ACC112 (cell line): ENCODE measurements at regions not wholly inside any gene's neighbourhood (a gene's known extent, or its start where the extent isn't known, plus 50 kb on each side); places are given as distances from the start of the nearest gene placed in this dataset.
"Not testable (repeated sequence)": the region's sequence is repeated elsewhere in the genome, so short reads cannot be mapped to it uniquely, and the experiment has no call there.

Source experiments
- H2AFZ ChIP-seq: fragments of 200-600 bp; sonication (generic); one replicate; pipeline ENCODE4 v1.6.0; 2017; ENCODE audit warnings: antibody characterized with exemption, low read length; ENCODE audit not compliant: unreplicated experiment
- H3K27ac ChIP-seq: fragments of 200-600 bp; sonication (generic); 2 replicates; pipeline ENCODE4 v1.5.1; 2014; ENCODE audit warnings: low read depth, mild to moderate bottlenecking, antibody characterized with exemption, low read length, moderate library complexity
- H3K27me3 ChIP-seq: fragments of 200-600 bp; sonication (generic); 2 replicates; pipeline ENCODE4 v1.6.1; 2014; ENCODE audit warnings: mild to moderate bottlenecking, antibody characterized with exemption, low read length, moderate library complexity, mixed read lengths; ENCODE audit not compliant: insufficient read depth
- H3K36me3 ChIP-seq: fragments of 200-600 bp; sonication (generic); 2 replicates; pipeline ENCODE4 v1.6.1; 2016; ENCODE audit warnings: mild to moderate bottlenecking, antibody characterized with exemption, low read length, moderate library complexity, mixed read lengths; ENCODE audit not compliant: insufficient read depth
- H3K4me1 ChIP-seq: fragments of 200-600 bp; sonication (generic); one replicate; pipeline ENCODE4 v1.6.1; 2016; ENCODE audit warnings: low read length, mixed read lengths; ENCODE audit not compliant: insufficient read depth, unreplicated experiment, control insufficient read depth
- H3K4me3 ChIP-seq: fragments of 200-600 bp; sonication (generic); 2 replicates; pipeline ENCODE4 v1.5.1; 2014; ENCODE audit warnings: mild to moderate bottlenecking, low read depth, low read length
- H3K79me2 ChIP-seq: fragments of 200-600 bp; sonication (generic); one replicate; pipeline ENCODE4 v1.6.0; 2016; ENCODE audit warnings: low read length; ENCODE audit not compliant: control insufficient read depth, unreplicated experiment, insufficient read depth

DNA sequence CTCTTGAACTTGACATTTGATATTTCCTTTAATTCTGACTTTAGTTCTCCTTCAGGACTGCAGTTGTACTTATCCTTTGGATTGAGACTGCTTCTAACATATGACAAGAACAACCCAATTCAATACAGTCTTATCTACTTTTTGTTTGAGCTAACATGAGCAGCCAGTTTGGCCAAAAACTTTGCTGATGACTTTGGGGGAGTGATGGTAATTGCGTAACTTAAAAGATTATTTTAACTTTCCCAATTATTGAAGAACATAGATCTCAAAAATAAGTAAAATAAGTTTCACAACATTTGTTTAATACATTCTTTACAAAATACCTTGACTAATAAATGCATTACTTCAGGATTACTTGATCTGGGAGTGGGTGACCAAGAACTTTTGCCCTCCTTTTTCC is 1311.1 kb upstream of the NRXN1 start:
- Histone ChIP-seq H2AFZ (no peak overlapping the region), H3K27me3 (no peaks in the 10 kb centered on the region), H3K36me3 (no peaks in the 10 kb centered on the region), H3K4me1 (peaks cover 15% of the 10 kb centered on the region), H3K79me2 (no peaks in the 10 kb centered on the region), H3K27ac (no peak overlapping the region), H3K4me3 (no peak overlapping the region)

DNA sequence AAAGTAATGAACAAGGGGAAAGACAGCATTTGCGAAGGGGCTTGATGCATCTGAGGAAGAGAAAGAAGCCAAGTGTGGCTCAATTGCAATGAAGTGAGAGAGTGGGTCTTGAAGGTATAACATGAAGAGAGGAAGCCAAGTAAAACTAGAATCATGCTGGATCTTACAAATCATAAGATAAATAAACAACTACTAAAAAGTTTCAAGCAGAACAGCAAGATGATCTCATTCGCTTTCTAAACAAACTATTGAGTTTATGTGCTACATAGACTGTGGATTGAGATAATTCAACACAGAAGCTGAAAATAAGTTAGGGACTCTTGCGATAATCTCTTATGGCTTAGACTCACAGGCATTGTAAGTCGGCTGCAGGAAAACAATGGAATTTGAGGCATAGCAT is 1310.5 kb upstream of the NRXN1 start:
- Histone ChIP-seq H3K4me3 (no peak overlapping the region), H3K79me2 (no peaks in the 10 kb centered on the region), H3K27ac (no peak overlapping the region), H3K36me3 (no peaks in the 10 kb centered on the region), H3K4me1 (peaks cover 15% of the 10 kb centered on the region), H2AFZ (no peak overlapping the region), H3K27me3 (no peaks in the 10 kb centered on the region)

DNA sequence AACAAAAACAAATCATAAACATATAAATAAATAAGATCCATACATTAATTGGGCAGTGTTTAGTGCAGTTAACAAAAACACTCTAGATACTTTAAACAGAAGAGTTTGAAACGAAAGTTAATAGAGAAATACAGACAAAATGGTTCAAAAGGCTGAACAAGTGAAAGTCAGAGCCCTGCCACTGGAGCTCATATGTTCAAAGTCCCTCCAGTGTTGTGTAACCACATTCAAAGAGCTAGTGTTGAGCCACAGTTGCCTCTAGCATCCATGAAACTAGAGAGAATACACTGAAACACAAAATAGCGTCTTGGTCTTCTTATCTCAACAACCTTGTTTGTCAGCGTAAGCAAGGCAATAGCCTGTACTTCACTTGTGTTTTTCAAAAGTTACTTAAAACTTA is 1309.8 kb upstream of the NRXN1 start:
- H3K27me3 ChIP-seq, result no peaks in the 10 kb centered on the region
- H3K27ac ChIP-seq, result no peak overlapping the region
- H3K4me3 ChIP-seq, result no peak overlapping the region
- no peak overlapping the region for H2AFZ ChIP-seq
- no peaks in the 10 kb centered on the region for H3K36me3 ChIP-seq
- no peaks in the 10 kb centered on the region for H3K79me2 ChIP-seq
- H3K4me1 ChIP-seq, result peaks cover 15% of the 10 kb centered on the region

DNA sequence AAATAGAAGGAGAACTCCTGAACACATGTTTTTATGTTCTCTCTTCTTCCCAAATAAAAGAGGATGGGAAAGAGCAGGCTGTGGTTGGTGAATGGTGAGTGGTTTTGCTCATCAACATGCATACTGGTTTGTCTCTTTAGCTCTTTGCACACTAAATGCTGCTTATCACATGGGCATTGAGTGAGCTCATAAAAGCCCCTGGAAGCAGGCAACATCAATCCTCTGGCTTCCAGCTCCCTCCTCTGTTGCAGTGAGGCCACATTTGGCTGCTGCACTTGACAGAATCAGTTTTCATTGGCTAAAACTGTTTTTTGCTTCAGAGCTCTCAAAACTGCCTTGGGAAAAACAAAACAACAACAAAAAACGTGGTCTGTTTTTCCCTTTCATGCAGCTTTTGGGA is 1308.2 kb upstream of the NRXN1 start:
- Histone ChIP-seq H2AFZ (peak overlapping the region; percentile 35), H3K79me2 (no peaks in the 10 kb centered on the region), H3K4me3 (no peak overlapping the region)

DNA sequence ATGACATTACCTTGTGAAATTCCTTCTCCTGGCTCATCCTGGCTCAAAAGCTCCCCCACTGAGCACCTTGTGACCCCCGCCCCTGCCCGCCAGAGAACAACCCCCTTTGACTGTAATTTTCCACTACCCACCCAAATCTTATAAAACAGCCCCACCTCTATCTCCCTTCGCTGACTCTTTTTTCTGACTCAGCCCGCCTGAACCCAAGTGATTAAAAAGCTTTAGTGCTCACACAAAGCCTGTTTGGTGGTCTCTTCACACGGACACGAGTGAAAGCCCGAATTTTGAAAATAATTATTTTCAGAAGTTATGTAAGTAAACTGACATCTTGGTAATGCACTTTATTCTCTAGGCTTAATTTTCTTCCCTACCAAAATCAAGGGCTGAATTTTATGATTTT is 1305.9 kb upstream of the NRXN1 start:
- H3K27ac ChIP-seq, H3K27me3 ChIP-seq, H2AFZ ChIP-seq, H3K79me2 ChIP-seq, H3K4me3 ChIP-seq, H3K36me3 ChIP-seq: not testable (repeated sequence)
- H3K4me1 ChIP-seq, result peaks cover 12% of the 10 kb centered on the region

More for the DNA sequence above, 1308.2 kb upstream of the NRXN1 start:
- Histone ChIP-seq H3K27me3 (no peaks in the 10 kb centered on the region), H3K27ac (no peak overlapping the region), H3K4me1 (peaks cover 15% of the 10 kb centered on the region), H3K36me3 (no peaks in the 10 kb centered on the region)

DNA sequence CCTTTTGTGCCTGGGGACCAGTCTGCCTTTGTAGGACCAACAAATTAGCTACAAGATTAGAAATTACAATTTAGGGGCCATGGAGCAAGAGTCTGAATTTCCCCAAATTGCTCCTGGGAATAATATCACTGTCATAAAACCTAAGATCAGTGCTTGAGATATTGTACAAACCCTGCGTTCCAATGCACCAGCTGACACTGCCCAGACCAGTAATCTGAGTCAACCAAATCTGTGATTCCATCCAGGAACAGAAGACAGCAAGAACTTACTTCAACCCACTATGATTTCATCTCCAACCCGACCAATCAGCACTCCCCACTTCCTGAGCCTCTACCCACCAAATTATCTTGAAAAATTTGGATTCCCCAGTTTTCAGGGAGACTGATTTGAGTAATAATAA is 1305.0 kb upstream of the NRXN1 start:
- no peaks in the 10 kb centered on the region for H3K27me3 ChIP-seq
- H3K27ac ChIP-seq, result no peak overlapping the region
- H3K79me2 ChIP-seq, result no peaks in the 10 kb centered on the region
- H3K4me3 ChIP-seq, result no peak overlapping the region
- peaks cover 8% of the 10 kb centered on the region for H3K4me1 ChIP-seq
- no peaks in the 10 kb centered on the region for H3K36me3 ChIP-seq
- H2AFZ ChIP-seq, result no peak overlapping the region

DNA sequence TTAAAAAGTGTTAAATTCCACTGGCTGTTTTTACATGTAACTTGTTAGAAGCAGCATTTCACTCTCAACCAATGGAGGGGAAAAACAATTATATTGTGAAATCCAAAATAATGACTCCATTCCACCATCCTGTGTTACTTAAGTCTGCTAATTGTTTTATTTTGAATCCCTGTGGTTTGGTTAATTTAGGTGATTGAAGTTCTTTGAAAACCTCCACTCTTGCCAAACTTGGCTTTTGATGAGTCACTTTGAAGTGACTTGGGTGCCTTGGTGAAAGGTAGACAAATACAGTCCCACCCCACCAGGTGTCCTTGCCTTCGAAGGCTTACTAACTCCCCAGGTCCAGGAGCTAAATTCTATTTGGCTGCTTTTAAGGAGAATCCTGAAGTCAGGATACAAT is 1303.8 kb upstream of the NRXN1 start:
- H3K4me1 ChIP-seq, result peaks cover 1% of the 10 kb centered on the region
- H3K27ac ChIP-seq, result no peak overlapping the region

DNA sequence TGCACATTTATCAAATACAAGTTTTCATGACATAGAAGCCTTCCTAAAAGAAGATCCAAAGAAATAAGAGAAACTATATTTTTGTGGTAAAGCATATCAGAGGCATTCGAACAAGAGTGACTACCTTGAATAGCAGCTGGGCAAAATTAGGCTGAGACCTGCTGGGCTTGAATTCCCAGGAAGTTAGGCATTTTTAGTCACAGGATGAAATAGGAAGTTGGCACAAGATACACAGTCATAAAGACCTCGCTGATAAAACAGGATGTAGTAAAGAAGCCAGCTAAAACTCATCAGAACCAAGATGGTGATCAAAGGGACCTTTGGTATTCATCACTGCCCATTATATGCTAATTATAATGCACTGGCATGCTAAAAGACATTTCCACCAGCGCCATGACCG is 1302.3 kb upstream of the NRXN1 start:
- Histone ChIP-seq H3K27ac (no peak overlapping the region), H2AFZ (no peak overlapping the region), H3K27me3 (no peaks in the 10 kb centered on the region), H3K4me3 (no peak overlapping the region), H3K36me3 (no peaks in the 10 kb centered on the region), H3K4me1 (no peaks in the 10 kb centered on the region), H3K79me2 (no peaks in the 10 kb centered on the region)

More for the DNA sequence above, 1303.8 kb upstream of the NRXN1 start:
- H2AFZ ChIP-seq, result no peak overlapping the region
- no peak overlapping the region for H3K4me3 ChIP-seq
- no peaks in the 10 kb centered on the region for H3K79me2 ChIP-seq
- H3K36me3 ChIP-seq, result no peaks in the 10 kb centered on the region
- H3K27me3 ChIP-seq, result no peaks in the 10 kb centered on the region

DNA sequence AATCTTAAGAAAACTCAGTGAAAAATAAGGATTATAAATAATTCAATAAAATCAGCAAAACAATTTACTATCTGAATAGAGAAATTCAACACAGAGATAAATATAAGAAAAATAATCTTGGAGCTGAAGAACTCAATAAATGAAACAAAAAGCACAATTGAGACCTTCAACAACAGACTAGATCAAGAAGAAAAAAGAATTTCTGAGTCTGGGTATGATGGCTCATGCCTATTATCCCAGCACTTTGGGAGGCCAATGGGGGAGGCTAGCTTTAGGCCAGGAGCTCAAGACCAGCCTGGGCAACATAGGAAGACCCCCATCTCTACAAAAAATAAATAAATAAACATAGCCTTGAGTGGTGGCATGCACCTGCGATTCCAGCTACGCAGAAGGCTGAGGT is 1295.7 kb upstream of the NRXN1 start:
- H3K27me3 ChIP-seq, result no peaks in the 10 kb centered on the region
- no peak overlapping the region for H3K4me3 ChIP-seq
- no peak overlapping the region for H3K27ac ChIP-seq
- no peaks in the 10 kb centered on the region for H3K4me1 ChIP-seq
- H2AFZ ChIP-seq, result no peak overlapping the region
- H3K36me3 ChIP-seq, result no peaks in the 10 kb centered on the region
- H3K79me2 ChIP-seq, result no peaks in the 10 kb centered on the region

DNA sequence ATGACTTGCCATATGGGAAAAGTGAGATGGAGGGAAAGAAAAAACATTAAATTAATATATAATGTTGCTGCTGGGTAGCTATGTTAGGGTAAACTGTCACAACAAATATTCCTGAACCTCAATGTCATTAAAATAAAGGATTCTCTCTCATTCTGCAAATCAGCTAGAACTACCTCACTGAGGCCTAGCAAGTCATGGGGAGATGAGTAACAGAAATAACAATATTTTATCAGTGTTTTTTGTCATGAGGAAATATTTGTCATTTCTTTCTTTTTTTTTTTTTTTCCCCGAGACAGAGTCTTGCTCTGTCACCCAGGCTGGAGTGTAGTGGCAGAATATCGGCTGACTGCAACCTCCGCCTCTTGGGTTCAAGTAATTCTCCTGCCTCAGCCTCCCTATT is 1282.3 kb upstream of the NRXN1 start:
- no peak overlapping the region for H2AFZ ChIP-seq
- H3K79me2 ChIP-seq, result no peaks in the 10 kb centered on the region
- H3K27me3 ChIP-seq, result no peaks in the 10 kb centered on the region
- no peak overlapping the region for H3K27ac ChIP-seq
- no peaks in the 10 kb centered on the region for H3K36me3 ChIP-seq
- H3K4me3 ChIP-seq, result no peak overlapping the region
- no peaks in the 10 kb centered on the region for H3K4me1 ChIP-seq

DNA sequence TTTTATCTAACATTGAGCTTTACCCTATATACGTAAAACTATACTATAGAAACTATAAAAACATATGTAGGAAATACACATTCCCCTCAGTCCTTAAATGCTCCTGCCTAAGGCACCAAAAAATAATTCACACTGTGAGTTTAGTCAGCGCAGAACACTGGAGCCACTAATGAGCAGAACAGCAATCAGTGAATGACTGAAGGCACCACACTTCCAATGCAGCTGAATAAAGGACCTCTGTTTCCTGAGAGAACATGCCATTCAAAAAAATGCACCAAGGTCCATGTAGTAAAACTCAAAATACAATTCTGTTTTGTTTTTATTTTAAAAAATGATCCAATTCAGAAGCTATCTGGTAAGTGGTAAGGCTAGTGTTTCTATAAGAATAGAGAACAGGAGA is 1280.6 kb upstream of the NRXN1 start:
- Histone ChIP-seq H3K27me3 (no peaks in the 10 kb centered on the region), H3K4me3 (no peak overlapping the region), H3K36me3 (no peaks in the 10 kb centered on the region), H2AFZ (no peak overlapping the region), H3K4me1 (no peaks in the 10 kb centered on the region), H3K79me2 (no peaks in the 10 kb centered on the region), H3K27ac (no peak overlapping the region)

DNA sequence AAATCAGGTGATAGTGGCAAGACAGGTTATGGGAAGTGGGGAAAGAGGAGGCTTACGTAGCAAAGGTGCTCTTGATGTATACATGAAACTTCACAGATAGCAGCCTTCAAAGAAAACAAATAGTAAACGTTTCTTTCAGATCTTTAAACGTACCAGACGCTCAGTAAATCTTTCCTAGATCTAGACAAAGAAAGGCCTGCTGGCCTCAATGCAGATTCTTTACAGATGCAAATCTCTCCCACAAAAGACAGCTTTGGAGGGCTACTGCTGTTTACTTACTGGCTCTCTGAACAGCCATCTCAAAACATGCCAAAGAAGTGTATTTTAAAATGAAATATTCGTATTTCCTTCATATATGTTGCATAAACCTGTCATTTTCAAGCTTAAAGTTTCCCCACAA is 1279.9 kb upstream of the NRXN1 start:
- H3K79me2 ChIP-seq, result no peaks in the 10 kb centered on the region
- no peak overlapping the region for H2AFZ ChIP-seq
- H3K27me3 ChIP-seq, result no peaks in the 10 kb centered on the region
- H3K27ac ChIP-seq, result no peak overlapping the region
- no peak overlapping the region for H3K4me3 ChIP-seq
- H3K4me1 ChIP-seq, result no peaks in the 10 kb centered on the region
- no peaks in the 10 kb centered on the region for H3K36me3 ChIP-seq
